OCI-LY7 (cell line): ENCODE measurements at regions not wholly inside any gene's neighbourhood (a gene's known extent, or its start where the extent isn't known, plus 50 kb on each side); places are given as distances from the start of the nearest gene placed in this dataset.

Experiments used
- BruUV-seq: library from RNA; stranded (reverse); fragments of 400-500 nt; replicated peaks from 2 replicates; lab custom pipeline; 2021; lab: Mats Ljungman, UMichigan
- CTCF ChIA-PET: fragments of 300-600 bp; sonication (Branson Sonifier 250); formaldehyde crosslinking; loops from one replicate; lab custom pipeline; 2022; ENCODE audit warnings: antibody characterized with exemption; ENCODE audit not compliant: unreplicated experiment; lab: Charles Lee
- POLR2A ChIA-PET: fragments of 300-600 bp; sonication (Branson Sonifier 250); formaldehyde crosslinking; loops from one replicate; lab custom pipeline; 2022; ENCODE audit warnings: antibody characterized with exemption; lab: Charles Lee
- DNase-seq: peaks from one replicate; pipeline ENCODE4 v3.0.0-alpha.2; 2015; ENCODE audit warnings: low spot score
- H2AFZ ChIP-seq: fragments of 200-600 bp; sonication (generic), shearing (Covaris generic); 2 replicates; pipeline ENCODE4 v1.6.1; 2014; ENCODE audit warnings: mild to moderate bottlenecking, antibody characterized with exemption, low read length, moderate library complexity
- H3K27ac ChIP-seq: fragments of 200-600 bp; sonication (generic); 2 replicates; pipeline ENCODE4 v1.5.1; 2014; ENCODE audit warnings: mixed run types, low read depth, mild to moderate bottlenecking, moderate library complexity, low read length, inconsistent platforms; ENCODE audit not compliant: poor library complexity, severe bottlenecking
- H3K36me3 ChIP-seq: fragments of 200-600 bp; sonication (generic); 2 replicates; pipeline ENCODE4 v1.6.1; 2014; ENCODE audit warnings: mild to moderate bottlenecking, antibody characterized with exemption, low read length, moderate library complexity, mixed read lengths; ENCODE audit not compliant: insufficient read depth
- H3K4me1 ChIP-seq: fragments of 200-600 bp; sonication (generic); 2 replicates; pipeline ENCODE4 v1.5.1; 2014; ENCODE audit warnings: mild to moderate bottlenecking, low read length; ENCODE audit not compliant: insufficient read depth, poor library complexity, severe bottlenecking
- H3K4me2 ChIP-seq: fragments of 200-600 bp; sonication (generic); 2 replicates; pipeline ENCODE4 v1.6.1; 2014; ENCODE audit warnings: mild to moderate bottlenecking, low read length
- H3K4me3 ChIP-seq: fragments of 200-600 bp; sonication (generic); 2 replicates; pipeline ENCODE4 v1.5.1; 2014; ENCODE audit warnings: mild to moderate bottlenecking, low read depth, low read length; ENCODE audit not compliant: poor library complexity, severe bottlenecking
- H3K79me2 ChIP-seq: fragments of 200-600 bp; sonication (generic); 2 replicates; pipeline ENCODE4 v1.6.1; 2016; ENCODE audit warnings: low read depth, mild to moderate bottlenecking, low read length, moderate library complexity, mixed read lengths; ENCODE audit not compliant: insufficient read depth
- H3K9me2 ChIP-seq: fragments of 200-600 bp; sonication (generic); 2 replicates; pipeline ENCODE4 v1.6.1; 2016; ENCODE audit warnings: mild to moderate bottlenecking, low read length, mixed read lengths; ENCODE audit not compliant: insufficient read depth
- H3K9me3 ChIP-seq: fragments of 200-600 bp; sonication (generic); 2 replicates; pipeline ENCODE4 v1.6.1; 2014; ENCODE audit warnings: mild to moderate bottlenecking, mixed run types, low read length, mixed read lengths
- H4K20me1 ChIP-seq: fragments of 200-600 bp; sonication (generic); 2 replicates; pipeline ENCODE4 v1.6.1; 2014; ENCODE audit warnings: mild to moderate bottlenecking, antibody characterized with exemption, low read length, moderate library complexity, mixed read lengths; ENCODE audit not compliant: insufficient read depth
- CTCF ChIP-seq: fragments of 200-600 bp; sonication (generic); conservative IDR thresholded peaks from 2 replicates; pipeline ENCODE4 v1.5.1; 2014; ENCODE audit warnings: mild to moderate bottlenecking, antibody characterized with exemption, low read length, moderate library complexity, mixed read lengths
- EZH2phosphoT487 ChIP-seq: fragments of 200-600 bp; sonication (generic); IDR thresholded peaks from 2 replicates; pipeline ENCODE4 v1.6.1; 2018; ENCODE audit warnings: low read depth, borderline replicate concordance, mild to moderate bottlenecking, mixed run types, antibody characterized with exemption, low read length, moderate library complexity, mixed read lengths
- intact Hi-C: fragments of 100-400 bp; cut with micrococcal nuclease; formaldehyde crosslinking; loops from one replicate; pipeline ENCODE4 v1.10.0; 2022; ENCODE audit not compliant: unreplicated experiment

- Histone ChIP-seq H3K4me2 (no peak overlapping the region), H4K20me1 (no peaks in the 10 kb centered on the region), H2AFZ (no peak overlapping the region), H3K27ac (no peak overlapping the region), H3K36me3 (no peaks in the 10 kb centered on the region), H3K4me1 (no peaks in the 10 kb centered on the region), H3K9me2 (no peaks in the 10 kb centered on the region), H3K9me3 (no peaks in the 10 kb centered on the region), H3K79me2 (no peaks in the 10 kb centered on the region), H3K4me3 (no peak overlapping the region)
- ChIA-PET CTCF (no interaction called here), POLR2A (interaction anchor here (0.6 to 1.3 kb wide), 2 partner anchors 10 to 435 kb away, joined by 4 to 5 read pairs; no protein-coding TSS in a partner anchor)
- TF ChIP-seq CTCF (no peak), EZH2phosphoT487 (no peak)
- no TSS peak for BruUV-seq
- intact Hi-C loops: no loop called here
- no peak for DNase-seq
These were observed 485.5 kb downstream of the BCAT1 start for GRCh38 chr12:24463375-24463774.

GRCh38 chr12:24462946-24463345 lies 486.0 kb downstream of the BCAT1 start:
- no peak for TF ChIP-seq EZH2phosphoT487
- no peak for TF ChIP-seq CTCF
- Histone ChIP-seq H2AFZ (no peak overlapping the region), H3K4me1 (no peaks in the 10 kb centered on the region), H3K36me3 (no peaks in the 10 kb centered on the region), H3K4me2 (no peak overlapping the region), H3K4me3 (no peak overlapping the region), H3K79me2 (no peaks in the 10 kb centered on the region), H3K27ac (no peak overlapping the region), H3K9me2 (no peaks in the 10 kb centered on the region), H3K9me3 (no peaks in the 10 kb centered on the region), H4K20me1 (no peaks in the 10 kb centered on the region)
- no peak for DNase-seq
- intact Hi-C loops: no loop called here
- no TSS peak for BruUV-seq
- ChIA-PET CTCF (no interaction called here), POLR2A (interaction anchor here (0.6 to 1.3 kb wide), 2 partner anchors 10 to 434 kb away, joined by 4 to 5 read pairs; no protein-coding TSS in a partner anchor)

GRCh38 chr12:24460506-24460905 lies 488.4 kb downstream of the BCAT1 start:
- no peak overlapping the region for H2AFZ ChIP-seq
- no peak overlapping the region for H3K4me3 ChIP-seq
- H4K20me1 ChIP-seq: no peaks in the 10 kb centered on the region
- no peaks in the 10 kb centered on the region for H3K4me1 ChIP-seq
- no peaks in the 10 kb centered on the region for H3K36me3 ChIP-seq
- TF ChIP-seq CTCF (no peak), EZH2phosphoT487 (no peak)
- H3K4me2 ChIP-seq: no peak overlapping the region
- ChIA-PET CTCF (no interaction called here), POLR2A (interaction anchor here (0.7 kb wide), 1 partner anchor 1395 kb away, joined by 3 read pairs; no protein-coding TSS in a partner anchor)
- no peak overlapping the region for H3K27ac ChIP-seq
- no peaks in the 10 kb centered on the region for H3K9me3 ChIP-seq
- H3K9me2 ChIP-seq: no peaks in the 10 kb centered on the region
- no peak for DNase-seq
- H3K79me2 ChIP-seq: no peaks in the 10 kb centered on the region
- intact Hi-C loops: no loop called here
- BruUV-seq: no TSS peak
